ENCODE measurements at regions not wholly inside any gene's neighbourhood (a gene's known extent, or its start where the extent isn't known, plus 50 kb on each side); places are given as distances from the start of the nearest gene placed in this dataset.

GRCh38 chr17:49916854-49917515 is 52.0 kb upstream of the DLX4 start:
- no peak for DNase-seq (ENCODE audit: low read depth in 4 of 4, low spot score in 2 of 4)

GRCh38 chr17:49918591-49918990 is 50.4 kb upstream of the DLX4 start:
- DNase-seq (ENCODE audit: low read depth in 4 of 4, low spot score in 2 of 4): no peak

Measured in left renal cortex interstitium (tissue), 4 donors.